Neural cell (in vitro differentiated cells): ENCODE measurements at regions not wholly inside any gene's neighbourhood (a gene's known extent, or its start where the extent isn't known, plus 50 kb on each side); places are given as distances from the start of the nearest gene placed in this dataset.

Experiments used
- H2AFZ ChIP-seq: fragments of 200-600, 300-800 bp; sonication (generic), shearing (Covaris generic); 2 replicates; pipeline ENCODE4 v1.6.0; 2014; ENCODE audit warnings: low read depth, mild to moderate bottlenecking, antibody characterized with exemption, low read length, moderate library complexity
- H3F3A ChIP-seq: fragments of 200-600 bp; shearing (Covaris generic); 2 replicates; pipeline ENCODE4 v1.6.1; 2016; ENCODE audit warnings: mild to moderate bottlenecking, moderate library complexity, mixed read lengths, antibody characterized with exemption, low read length; ENCODE audit not compliant: insufficient read depth, poor library complexity, severe bottlenecking
- H3K27ac ChIP-seq: fragments of 200-600, 300-800 bp; sonication (generic), shearing (Covaris generic); 2 replicates; pipeline ENCODE4 v1.5.1; 2014; ENCODE audit warnings: mild to moderate bottlenecking, low read length, moderate library complexity
- H3K27me3 ChIP-seq: fragments of 300-800, 200-600 bp; sonication (generic), shearing (Covaris generic); 2 replicates; pipeline ENCODE4 v1.6.0; 2014; ENCODE audit warnings: mild to moderate bottlenecking, low read depth, low read length, moderate library complexity; ENCODE audit not compliant: insufficient read depth
- H3K36me3 ChIP-seq: fragments of 300-800, 200-600 bp; sonication (generic), shearing (Covaris generic); 2 replicates; pipeline ENCODE4 v1.5.1; 2014; ENCODE audit warnings: mild to moderate bottlenecking, antibody characterized with exemption, low read length, moderate library complexity; ENCODE audit not compliant: insufficient read depth
- H3K4me2 ChIP-seq: fragments of 300-800, 200-600 bp; sonication (generic), shearing (Covaris generic); 2 replicates; pipeline ENCODE4 v1.6.0; 2014; ENCODE audit warnings: mild to moderate bottlenecking, low read length
- H3K4me3 ChIP-seq: fragments of 300-800, 200-600 bp; sonication (generic), shearing (Covaris generic); 2 replicates; pipeline ENCODE4 v1.5.1; 2014; ENCODE audit warnings: mild to moderate bottlenecking, low read length, moderate library complexity
- H3K79me2 ChIP-seq: fragments of 200-600 bp; shearing (Covaris generic); replicated peaks from 2 replicates; pipeline ENCODE4 v1.6.0; 2014; ENCODE audit warnings: mild to moderate bottlenecking, low read length, moderate library complexity; ENCODE audit not compliant: insufficient read depth
- H3K9ac ChIP-seq: fragments of 300-800, 200-600 bp; sonication (generic), shearing (Covaris generic); 2 replicates; pipeline ENCODE4 v1.6.1; 2016; ENCODE audit warnings: mild to moderate bottlenecking, low read length, mixed read lengths
- H3K9me2 ChIP-seq: fragments of 200-600 bp; shearing (Covaris generic); 2 replicates; pipeline ENCODE4 v1.6.1; 2016; ENCODE audit warnings: mild to moderate bottlenecking, low read length, mixed read lengths; ENCODE audit not compliant: insufficient read depth
- H3K9me3 ChIP-seq: fragments of 200-600, 300-800 bp; sonication (generic), shearing (Covaris generic); 2 replicates; pipeline ENCODE4 v1.6.1; 2016; ENCODE audit warnings: mild to moderate bottlenecking, mixed run types, low read length, moderate library complexity, mixed read lengths
- H4K20me1 ChIP-seq: fragments of 200-600 bp; shearing (Covaris generic); 2 replicates; pipeline ENCODE4 v1.6.1; 2016; ENCODE audit warnings: mild to moderate bottlenecking, mixed run types; ENCODE audit not compliant: insufficient read depth
- CTCF ChIP-seq: fragments of 450-650 bp; IDR thresholded peaks from 2 replicates; pipeline ENCODE4 v1.5.1; 2014; ENCODE audit warnings: antibody characterized with exemption, mild to moderate bottlenecking, moderate library complexity; ENCODE audit not compliant: poor library complexity, severe bottlenecking
- EP300 ChIP-seq: fragments of 450-650 bp; conservative IDR thresholded peaks from 2 replicates; pipeline ENCODE4 v1.6.1; 2014; ENCODE audit warnings: antibody characterized with exemption, mild to moderate bottlenecking, moderate library complexity; ENCODE audit not compliant: poor library complexity, severe bottlenecking
- EZH2 ChIP-seq: fragments of 200-600, 300-800 bp; shearing (Covaris generic), sonication (generic); IDR thresholded peaks from 2 replicates; pipeline ENCODE4 v1.6.1; 2014; ENCODE audit warnings: antibody characterized with exemption, low read length, borderline replicate concordance, mild to moderate bottlenecking; ENCODE audit not compliant: insufficient read depth, poor library complexity, severe bottlenecking
- MXI1 ChIP-seq: fragments of 450-650 bp; conservative IDR thresholded peaks from 2 replicates; pipeline ENCODE4 v1.6.1; 2014; ENCODE audit warnings: antibody characterized with exemption, mild to moderate bottlenecking; ENCODE audit not compliant: poor library complexity, severe bottlenecking
- POLR2AphosphoS5 ChIP-seq: IDR thresholded peaks from 2 replicates; pipeline ENCODE4 v1.6.1; 2012
- RAD21 ChIP-seq: fragments of 450-650 bp; conservative IDR thresholded peaks from 2 replicates; pipeline ENCODE4 v1.6.1; 2014; ENCODE audit warnings: antibody characterized with exemption, mild to moderate bottlenecking, moderate library complexity
- SMC3 ChIP-seq: fragments of 450-650 bp; conservative IDR thresholded peaks from 2 replicates; pipeline ENCODE4 v1.6.1; 2014; ENCODE audit warnings: antibody characterized with exemption, mild to moderate bottlenecking, moderate library complexity; ENCODE audit not compliant: poor library complexity
- TAF1 ChIP-seq: IDR thresholded peaks from 2 replicates; pipeline ENCODE4 v1.6.1; 2012; ENCODE audit warnings: low read depth
- TF ChIP-seq, protein P1 (sequence below): IDR thresholded peaks from 2 replicates; pipeline ENCODE4 v1.6.1; 2012; ENCODE audit warnings: borderline replicate concordance

GRCh38 chr2:212610872-212611425 is 72.3 kb upstream of the ERBB4 start:
- no peaks in the 10 kb centered on the region for H4K20me1 ChIP-seq
- no peak overlapping the region for H3K4me3 ChIP-seq
- H3K79me2 ChIP-seq = no peaks in the 10 kb centered on the region
- TF ChIP-seq CTCF (no peak), EP300 (no peak), RAD21 (no peak), SMC3 (no peak)
- TF ChIP-seq, protein P1, sequence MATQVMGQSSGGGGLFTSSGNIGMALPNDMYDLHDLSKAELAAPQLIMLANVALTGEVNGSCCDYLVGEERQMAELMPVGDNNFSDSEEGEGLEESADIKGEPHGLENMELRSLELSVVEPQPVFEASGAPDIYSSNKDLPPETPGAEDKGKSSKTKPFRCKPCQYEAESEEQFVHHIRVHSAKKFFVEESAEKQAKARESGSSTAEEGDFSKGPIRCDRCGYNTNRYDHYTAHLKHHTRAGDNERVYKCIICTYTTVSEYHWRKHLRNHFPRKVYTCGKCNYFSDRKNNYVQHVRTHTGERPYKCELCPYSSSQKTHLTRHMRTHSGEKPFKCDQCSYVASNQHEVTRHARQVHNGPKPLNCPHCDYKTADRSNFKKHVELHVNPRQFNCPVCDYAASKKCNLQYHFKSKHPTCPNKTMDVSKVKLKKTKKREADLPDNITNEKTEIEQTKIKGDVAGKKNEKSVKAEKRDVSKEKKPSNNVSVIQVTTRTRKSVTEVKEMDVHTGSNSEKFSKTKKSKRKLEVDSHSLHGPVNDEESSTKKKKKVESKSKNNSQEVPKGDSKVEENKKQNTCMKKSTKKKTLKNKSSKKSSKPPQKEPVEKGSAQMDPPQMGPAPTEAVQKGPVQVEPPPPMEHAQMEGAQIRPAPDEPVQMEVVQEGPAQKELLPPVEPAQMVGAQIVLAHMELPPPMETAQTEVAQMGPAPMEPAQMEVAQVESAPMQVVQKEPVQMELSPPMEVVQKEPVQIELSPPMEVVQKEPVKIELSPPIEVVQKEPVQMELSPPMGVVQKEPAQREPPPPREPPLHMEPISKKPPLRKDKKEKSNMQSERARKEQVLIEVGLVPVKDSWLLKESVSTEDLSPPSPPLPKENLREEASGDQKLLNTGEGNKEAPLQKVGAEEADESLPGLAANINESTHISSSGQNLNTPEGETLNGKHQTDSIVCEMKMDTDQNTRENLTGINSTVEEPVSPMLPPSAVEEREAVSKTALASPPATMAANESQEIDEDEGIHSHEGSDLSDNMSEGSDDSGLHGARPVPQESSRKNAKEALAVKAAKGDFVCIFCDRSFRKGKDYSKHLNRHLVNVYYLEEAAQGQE = no peak
- H3K27ac ChIP-seq = no peak overlapping the region
- no peaks in the 10 kb centered on the region for H3K27me3 ChIP-seq
- no peaks in the 10 kb centered on the region for H3F3A ChIP-seq
- H3K36me3 ChIP-seq = no peaks in the 10 kb centered on the region
- H3K9me2 ChIP-seq = no peaks in the 10 kb centered on the region
- H3K9me3 ChIP-seq = no peaks in the 10 kb centered on the region
- H3K4me2 ChIP-seq = no peak overlapping the region
- H3K9ac ChIP-seq = no peak overlapping the region
- H2AFZ ChIP-seq = no peak overlapping the region

DNA sequence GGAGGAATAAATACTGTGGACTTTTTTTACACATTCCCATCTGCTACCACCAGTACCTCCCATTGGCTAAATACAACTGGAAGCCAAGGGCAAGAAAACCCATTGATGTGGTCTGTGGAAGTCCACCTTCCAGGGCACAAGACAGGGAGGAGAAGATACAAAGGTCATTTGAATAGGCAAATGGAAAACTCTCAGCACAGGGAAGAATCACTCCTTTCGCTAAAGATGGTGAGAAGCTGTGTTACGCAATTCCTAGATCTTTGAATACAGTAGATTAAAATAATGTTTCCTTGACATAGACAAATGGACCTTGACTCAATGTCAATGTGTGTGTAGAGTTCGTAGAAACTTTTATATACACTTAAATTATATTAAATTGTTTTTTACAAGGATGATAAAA is 70.9 kb upstream of the ERBB4 start:
- Histone ChIP-seq H3K9me2 (no peaks in the 10 kb centered on the region), H3K9ac (no peak overlapping the region), H3K4me2 (no peak overlapping the region), H4K20me1 (no peaks in the 10 kb centered on the region), H3K79me2 (no peaks in the 10 kb centered on the region), H3K9me3 (no peaks in the 10 kb centered on the region), H3K36me3 (no peaks in the 10 kb centered on the region), H3K4me3 (no peak overlapping the region), H3K27me3 (no peaks in the 10 kb centered on the region), H3K27ac (no peak overlapping the region), H3F3A (no peaks in the 10 kb centered on the region), H2AFZ (no peak overlapping the region)
- TF ChIP-seq MXI1 (no peak), EZH2 (no peak), POLR2AphosphoS5 (no peak), EP300 (no peak), CTCF (no peak), SMC3 (no peak), TAF1 (no peak), RAD21 (no peak)
- TF ChIP-seq, protein P1 = no peak
